Retinal pigment epithelial cell (primary cell): ENCODE measurements at regions not wholly inside any gene's neighbourhood (a gene's known extent, or its start where the extent isn't known, plus 50 kb on each side); places are given as distances from the start of the nearest gene placed in this dataset.
"Not testable (repeated sequence)": the region's sequence is repeated elsewhere in the genome, so short reads cannot be mapped to it uniquely, and the experiment has no call there.

Experiments
- DNase-seq: peaks from one replicate; pipeline ENCODE4 v3.0.0-alpha.2; 2010; ENCODE audit warnings: low read depth
- H3K4me3 ChIP-seq: 2 replicates; pipeline ENCODE4 v1.5.1; 2011; ENCODE audit warnings: mild to moderate bottlenecking, low read length, control low read depth, moderate library complexity
- CTCF ChIP-seq: conservative IDR thresholded peaks from 2 replicates; pipeline ENCODE4 v1.5.1; 2011; ENCODE audit warnings: low read depth, low read length, control low read depth, inconsistent platforms

- no peak for TF ChIP-seq CTCF
- H3K4me3 ChIP-seq: no peak overlapping the region
- no peak for DNase-seq
Observed at GRCh38 chr5:36395260-36395659, 93.6 kb upstream of the RANBP3L start.

- DNase-seq, H3K4me3 ChIP-seq: not testable (repeated sequence)
Observed at GRCh38 chr5:36395947-36396346, 94.2 kb upstream of the RANBP3L start.

- no peak overlapping the region for H3K4me3 ChIP-seq
- DNase-seq: no peak
- TF ChIP-seq CTCF: no peak
Observed at GRCh38 chr5:36396640-36397039, 94.9 kb upstream of the RANBP3L start.

GRCh38 chr5:36397901-36398536 is 96.3 kb upstream of the RANBP3L start:
- TF ChIP-seq CTCF: peak; percentile 31
- DNase-seq: no peak
- no peak overlapping the region for H3K4me3 ChIP-seq

GRCh38 chr5:36402512-36402906 is 100.8 kb upstream of the RANBP3L start:
- no peak overlapping the region for H3K4me3 ChIP-seq
- DNase-seq: no peak
- no peak for TF ChIP-seq CTCF

- H3K4me3 ChIP-seq: no peak overlapping the region
- no peak for TF ChIP-seq CTCF
- no peak for DNase-seq
Observed at GRCh38 chr5:36403632-36404311, 102.1 kb upstream of the RANBP3L start.

- no peak for TF ChIP-seq CTCF
- H3K4me3 ChIP-seq: no peak overlapping the region
- DNase-seq: no peak
Observed at GRCh38 chr5:36406023-36406422, 104.3 kb upstream of the RANBP3L start.
